Type B pancreatic cell (in vitro differentiated cells): ENCODE measurements at regions not wholly inside any gene's neighbourhood (a gene's known extent, or its start where the extent isn't known, plus 50 kb on each side); places are given as distances from the start of the nearest gene placed in this dataset.

Experiments
- DNase-seq: peaks from one replicate; pipeline ENCODE4 v3.0.0; 2021; ENCODE audit warnings: mixed read lengths; ENCODE audit not compliant: unreplicated experiment; ENCODE audit errors: extremely low spot score
- H3K27ac Mint-ChIP-seq: 2 replicates; pipeline ENCODE4 v1.8.0; 2021; ENCODE audit warnings: mild to moderate bottlenecking, mixed read lengths
- H3K27me3 Mint-ChIP-seq: 2 replicates; pipeline ENCODE4 v1.8.0; 2021; ENCODE audit warnings: mixed read lengths
- H3K36me3 Mint-ChIP-seq: 2 replicates; pipeline ENCODE4 v1.8.0; 2021; ENCODE audit warnings: mixed read lengths
- H3K4me1 Mint-ChIP-seq: one replicate; pipeline ENCODE4 v1.8.0; 2021; ENCODE audit warnings: mixed read lengths; ENCODE audit not compliant: unreplicated experiment
- H3K4me3 Mint-ChIP-seq: 2 replicates; pipeline ENCODE4 v1.8.0; 2021; ENCODE audit warnings: mild to moderate bottlenecking, mixed read lengths
- H3K9me3 Mint-ChIP-seq: 2 replicates; pipeline ENCODE4 v1.8.0; 2021; ENCODE audit warnings: mixed read lengths
- CTCF ChIP-seq: fragments of 200-600 bp; sonication (generic); conservative IDR thresholded peaks from 2 replicates; pipeline ENCODE4 v1.5.0; 2021; ENCODE audit warnings: antibody characterized with exemption, mild to moderate bottlenecking

GRCh38 chr13:106117035-106117434, 418.4 kb downstream of the EFNB2 start:
- H3K9me3 Mint-ChIP-seq = peaks cover 15% of the 10 kb centered on the region

GRCh38 chr13:106115081-106115480, 420.4 kb downstream of the EFNB2 start:
- Mint-ChIP-seq H3K27ac (no peak overlapping the region), H3K36me3 (no peaks in the 10 kb centered on the region), H3K9me3 (peaks cover 7% of the 10 kb centered on the region), H3K27me3 (no peaks in the 10 kb centered on the region), H3K4me3 (no peak overlapping the region), H3K4me1 (peaks cover 26% of the 10 kb centered on the region)
- TF ChIP-seq CTCF = no peak
- no peak for DNase-seq

More at GRCh38 chr13:106117035-106117434, 418.4 kb downstream of the EFNB2 start:
- Mint-ChIP-seq H3K4me1 (peaks cover 26% of the 10 kb centered on the region), H3K36me3 (peaks cover 3% of the 10 kb centered on the region), H3K4me3 (no peak overlapping the region), H3K27ac (no peak overlapping the region), H3K27me3 (no peaks in the 10 kb centered on the region)
- no peak for DNase-seq
- no peak for TF ChIP-seq CTCF

GRCh38 chr13:106113796-106114195, 421.7 kb downstream of the EFNB2 start:
- no peaks in the 10 kb centered on the region for H3K36me3 Mint-ChIP-seq
- H3K4me3 Mint-ChIP-seq = no peak overlapping the region
- H3K9me3 Mint-ChIP-seq = no peaks in the 10 kb centered on the region
- no peak for TF ChIP-seq CTCF
- H3K27ac Mint-ChIP-seq = no peak overlapping the region
- DNase-seq = no peak
- peaks cover 18% of the 10 kb centered on the region for H3K4me1 Mint-ChIP-seq
- H3K27me3 Mint-ChIP-seq = no peaks in the 10 kb centered on the region

GRCh38 chr13:106112191-106112590, 423.3 kb downstream of the EFNB2 start:
- Mint-ChIP-seq H3K36me3 (no peaks in the 10 kb centered on the region), H3K27me3 (no peaks in the 10 kb centered on the region), H3K4me3 (no peak overlapping the region), H3K9me3 (no peaks in the 10 kb centered on the region), H3K4me1 (peaks cover 6% of the 10 kb centered on the region), H3K27ac (no peak overlapping the region)
- no peak for TF ChIP-seq CTCF
- DNase-seq = no peak

- no peak overlapping the region for H3K27ac Mint-ChIP-seq
These were observed 425.1 kb downstream of the EFNB2 start for GRCh38 chr13:106110241-106110855.

More at GRCh38 chr13:106110241-106110855, 425.1 kb downstream of the EFNB2 start:
- Mint-ChIP-seq H3K27me3 (no peaks in the 10 kb centered on the region), H3K36me3 (no peaks in the 10 kb centered on the region), H3K4me1 (no peaks in the 10 kb centered on the region), H3K4me3 (no peak overlapping the region), H3K9me3 (no peaks in the 10 kb centered on the region)
- TF ChIP-seq CTCF = no peak
- DNase-seq = no peak
